ENCODE measurements at regions not wholly inside any gene's neighbourhood (a gene's known extent, or its start where the extent isn't known, plus 50 kb on each side); places are given as distances from the start of the nearest gene placed in this dataset.
"Not testable (repeated sequence)": the region's sequence is repeated elsewhere in the genome, so short reads cannot be mapped to it uniquely, and the experiment has no call there.

DNA sequence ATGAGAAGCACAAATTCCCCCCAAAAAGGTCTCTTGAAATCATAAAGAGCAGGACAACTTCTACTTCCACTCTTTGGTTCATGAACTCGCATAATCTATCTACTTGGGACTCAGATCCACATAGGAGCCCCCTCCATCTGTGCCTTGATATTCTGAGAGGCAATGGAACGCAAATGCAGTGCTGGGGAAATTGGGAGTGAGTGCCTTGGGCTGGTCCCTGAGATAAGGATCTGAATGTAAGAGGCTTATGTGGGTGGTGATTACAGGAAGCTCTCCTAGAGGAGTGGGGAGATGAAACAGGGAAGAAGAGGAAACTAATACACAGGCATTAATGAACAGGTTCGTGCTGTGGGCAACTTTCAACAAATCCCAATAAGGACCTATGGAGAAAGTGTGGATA, 285.6 kb downstream of the RASEF start:
- H3K4me2 ChIP-seq (ENCODE audit: insufficient read depth, low read length): no peak overlapping the region
- ATAC-seq (no peak), FAIRE-seq (no peak), DNase-seq (ENCODE audit: extremely low read depth in 1 of 4, low spot score in 3 of 4) (no peak)
- WGBS (ENCODE audit: insufficient coverage, low coverage, missing lambda C conversion rate): 0% methylated on average over 3 of the region's 3 CpGs
- in situ Hi-C loops (cut with MboI) (no loop called here), intact Hi-C loops (cut with micrococcal nuclease) (no loop called here)
- no peaks in the 10 kb centered on the region for H3K9me3 ChIP-seq (replicated peaks; ENCODE audit: control insufficient read depth, insufficient read depth, low read depth, low read length)
- no peaks in the 10 kb centered on the region for H3K36me3 ChIP-seq (ENCODE audit: control insufficient read depth, insufficient read depth, low read length)
- H3K27me3 ChIP-seq (ENCODE audit: control insufficient read depth in 2 of 2, insufficient read depth in 2 of 2, low read length in 2 of 2): no peaks in the 10 kb centered on the region
- H2AFZ ChIP-seq (ENCODE audit: low read depth, low read length): no peak overlapping the region
- TF ChIP-seq EHMT2 (IDR thresholded peaks at IDR 0.05): no peak
- TF ChIP-seq, protein P1, sequence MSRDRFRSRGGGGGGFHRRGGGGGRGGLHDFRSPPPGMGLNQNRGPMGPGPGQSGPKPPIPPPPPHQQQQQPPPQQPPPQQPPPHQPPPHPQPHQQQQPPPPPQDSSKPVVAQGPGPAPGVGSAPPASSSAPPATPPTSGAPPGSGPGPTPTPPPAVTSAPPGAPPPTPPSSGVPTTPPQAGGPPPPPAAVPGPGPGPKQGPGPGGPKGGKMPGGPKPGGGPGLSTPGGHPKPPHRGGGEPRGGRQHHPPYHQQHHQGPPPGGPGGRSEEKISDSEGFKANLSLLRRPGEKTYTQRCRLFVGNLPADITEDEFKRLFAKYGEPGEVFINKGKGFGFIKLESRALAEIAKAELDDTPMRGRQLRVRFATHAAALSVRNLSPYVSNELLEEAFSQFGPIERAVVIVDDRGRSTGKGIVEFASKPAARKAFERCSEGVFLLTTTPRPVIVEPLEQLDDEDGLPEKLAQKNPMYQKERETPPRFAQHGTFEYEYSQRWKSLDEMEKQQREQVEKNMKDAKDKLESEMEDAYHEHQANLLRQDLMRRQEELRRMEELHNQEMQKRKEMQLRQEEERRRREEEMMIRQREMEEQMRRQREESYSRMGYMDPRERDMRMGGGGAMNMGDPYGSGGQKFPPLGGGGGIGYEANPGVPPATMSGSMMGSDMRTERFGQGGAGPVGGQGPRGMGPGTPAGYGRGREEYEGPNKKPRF (IDR thresholded peaks at IDR 0.05; ENCODE audit: low read depth, low read length): no peak
- no peak for TF ChIP-seq ESRRA (IDR thresholded peaks at IDR 0.05; ENCODE audit: borderline replicate concordance, low read depth)
- TF ChIP-seq HDGF (IDR thresholded peaks at IDR 0.05): no peak
- no peak for TF ChIP-seq ZNF324 (CRISPR knock-in tag; IDR thresholded peaks at IDR 0.05)
- TF ChIP-seq ZNF197 (CRISPR knock-in tag; IDR thresholded peaks at IDR 0.05; ENCODE audit: low read depth): no peak
- POLR2A ChIA-PET: no interaction called here
- no peak overlapping the region for H3K9ac ChIP-seq (ENCODE audit: insufficient read depth in 1 of 2, low read depth in 2 of 2, low read length in 2 of 2)
- no peaks in the 10 kb centered on the region for H4K20me1 ChIP-seq (replicated peaks; ENCODE audit: control insufficient read depth, insufficient read depth, low read length)
- no peaks in the 10 kb centered on the region for H3K9me1 ChIP-seq (ENCODE audit: control insufficient read depth, insufficient read depth, low read length)
- BruUV-seq (replicated peaks): no TSS peak
- H3K27ac ChIP-seq (ENCODE audit: extremely low read depth, low read depth, low read length): no peak overlapping the region
- H3K4me1 ChIP-seq (replicated peaks in 1 of 2; ENCODE audit: control insufficient read depth in 2 of 2, insufficient read depth in 2 of 2, low read length in 2 of 2): no peaks in the 10 kb centered on the region
- no peak overlapping the region for H3K4me3 ChIP-seq
- no peaks in the 10 kb centered on the region for H3K79me2 ChIP-seq (ENCODE audit: control insufficient read depth, insufficient read depth, low read length)
- CTCF ChIA-PET (ENCODE audit: low intra/inter-chr PET ratio): no interaction called here

DNA sequence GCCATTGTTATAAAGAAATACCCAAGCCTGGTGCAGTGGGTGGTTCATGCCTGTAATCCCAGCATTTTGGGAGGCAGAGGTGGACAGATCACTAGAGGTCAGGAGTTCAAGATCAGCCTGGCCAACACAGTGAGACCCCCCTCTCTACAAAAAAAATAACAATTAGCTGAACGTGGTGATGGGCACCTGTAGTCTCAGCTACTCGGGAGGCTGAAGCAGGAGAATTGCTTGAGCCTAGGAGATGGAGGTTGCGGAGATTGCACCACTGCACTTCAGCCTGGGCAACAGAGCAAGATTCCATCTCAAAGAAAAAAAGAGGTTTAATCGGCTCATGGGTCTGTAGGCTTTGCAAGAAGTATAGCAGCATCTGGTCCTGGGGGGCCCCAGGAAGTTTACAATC, 284.0 kb downstream of the RASEF start:
- 0% methylated on average over 3 of the region's 4 CpGs for WGBS (ENCODE audit: insufficient coverage, low coverage, missing lambda C conversion rate)
- not testable (repeated sequence) for FAIRE-seq

More for the DNA sequence above, 284.0 kb downstream of the RASEF start:
- H3K79me2 ChIP-seq (ENCODE audit: control insufficient read depth, insufficient read depth, low read length); H3K9ac ChIP-seq (ENCODE audit: insufficient read depth in 1 of 2, low read depth in 2 of 2, low read length in 2 of 2); DNase-seq (ENCODE audit: extremely low read depth in 1 of 4, low spot score in 3 of 4); H3K9me3 ChIP-seq (replicated peaks; ENCODE audit: control insufficient read depth, insufficient read depth, low read depth, low read length); H3K36me3 ChIP-seq (ENCODE audit: control insufficient read depth, insufficient read depth, low read length); BruUV-seq (replicated peaks); in situ Hi-C loops (cut with MboI); H3K27me3 ChIP-seq (ENCODE audit: control insufficient read depth in 2 of 2, insufficient read depth in 2 of 2, low read length in 2 of 2); ATAC-seq; H3K4me1 ChIP-seq (replicated peaks in 1 of 2; ENCODE audit: control insufficient read depth in 2 of 2, insufficient read depth in 2 of 2, low read length in 2 of 2); CTCF ChIA-PET (ENCODE audit: low intra/inter-chr PET ratio); H3K4me2 ChIP-seq (ENCODE audit: insufficient read depth, low read length); intact Hi-C loops (cut with micrococcal nuclease); H4K20me1 ChIP-seq (replicated peaks; ENCODE audit: control insufficient read depth, insufficient read depth, low read length); H2AFZ ChIP-seq (ENCODE audit: low read depth, low read length); H3K9me1 ChIP-seq (ENCODE audit: control insufficient read depth, insufficient read depth, low read length); POLR2A ChIA-PET; H3K4me3 ChIP-seq; H3K27ac ChIP-seq (ENCODE audit: extremely low read depth, low read depth, low read length): not testable (repeated sequence)

Data from K562 (cell line).